ENCODE measurements at regions not wholly inside any gene's neighbourhood (a gene's known extent, or its start where the extent isn't known, plus 50 kb on each side); places are given as distances from the start of the nearest gene placed in this dataset.

DNA sequence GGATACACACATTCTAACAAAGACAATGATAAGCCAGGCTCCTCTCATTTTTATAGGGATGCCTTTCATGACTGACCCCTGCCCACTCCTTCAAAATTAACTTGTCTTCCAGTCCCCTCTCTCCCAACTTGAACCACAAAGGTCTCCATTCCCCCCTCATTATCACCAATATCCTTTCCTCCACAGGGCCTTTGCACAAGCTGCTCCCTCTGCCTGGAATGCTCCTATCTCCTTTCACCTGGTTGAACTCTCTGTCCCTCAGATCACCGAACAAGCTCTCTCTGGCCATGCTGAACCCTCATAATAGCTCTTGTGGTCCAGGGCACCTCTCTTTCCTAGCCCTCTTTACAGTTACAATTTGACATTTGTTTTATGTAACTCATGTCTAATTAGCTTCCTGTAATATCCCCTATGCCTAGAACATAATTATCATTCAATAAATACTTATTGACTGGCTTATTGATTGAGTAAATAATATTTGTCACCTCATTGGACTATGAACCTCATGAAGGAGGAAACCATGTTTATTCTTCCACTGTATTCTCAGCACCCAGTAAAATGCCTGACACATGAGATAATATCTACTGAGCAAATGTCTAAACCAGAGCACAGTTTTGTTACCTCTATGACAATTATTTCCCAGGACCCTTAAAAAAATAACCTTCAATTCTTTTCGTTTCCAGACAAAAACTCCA is 266.3 kb upstream of the RASGEF1B start:
- no peak overlapping the region for H4K91ac ChIP-seq (replicated peaks; ENCODE audit: insufficient read length, low read length)
- no peak overlapping the region for H3K9ac ChIP-seq (replicated peaks in 1 of 4; ENCODE audit: extremely low read depth in 1 of 4, low read depth in 3 of 4, low read length in 3 of 4)
- no peak overlapping the region for H2BK5ac ChIP-seq (ENCODE audit: low read depth, low read length)
- 91% methylated on average over 2 of the region's 2 CpGs; no CpG with 5 or more reads in 1 of the 2 experiments for WGBS, 2 experiments (ENCODE audit: extremely low coverage in 1 of 2, insufficient coverage in 1 of 2, insufficient read length in 1 of 2, insufficient replicate concordance in 2 of 2, low coverage in 1 of 2, low lambda C conversion rate in 2 of 2, missing lambda C conversion rate in 1 of 2)
- H3K4me1 ChIP-seq (replicated peaks in 1 of 4; ENCODE audit: control insufficient read depth in 3 of 4, insufficient read depth in 4 of 4, low read length in 3 of 4) = no peaks in the 10 kb centered on the region
- H3K4ac ChIP-seq (replicated peaks; ENCODE audit: insufficient read length, low read depth, low read length) = no peak overlapping the region
- no peaks in the 10 kb centered on the region for H3K79me2 ChIP-seq (ENCODE audit: control insufficient read depth in 1 of 2, insufficient read depth in 2 of 2, low read length in 2 of 2)
- no peak overlapping the region for H3K27ac ChIP-seq (ENCODE audit: low read depth, low read length)
- ChIA-PET CTCF (ENCODE audit: partially characterized antibody) (interaction anchor here (0.9 to 2.6 kb wide), 3 partner anchors 20 to 267 kb away, joined by 3 to 7 read pairs (median 3); partner anchors contain the start of gene RASGEF1B), POLR2A (ENCODE audit: partially characterized antibody) (no interaction called here)
- no peak overlapping the region for H3K4me2 ChIP-seq (ENCODE audit: insufficient read depth in 1 of 2, low read depth in 2 of 2, low read length in 2 of 2)
- no peak overlapping the region for H2AFZ ChIP-seq (ENCODE audit: low read length)
- H3K23ac ChIP-seq (ENCODE audit: insufficient read length) = no peak overlapping the region
- no peak overlapping the region for H2AK5ac ChIP-seq (ENCODE audit: low read depth, low read length)
- H3K4me3 ChIP-seq (ENCODE audit: extremely low read depth in 1 of 4, insufficient read depth in 2 of 4, low read depth in 3 of 4, low read length in 4 of 4) = no peak overlapping the region
- no peak for DNase-seq (ENCODE audit: low read depth in 1 of 2, low spot score in 2 of 2)
- no peaks in the 10 kb centered on the region for H4K20me1 ChIP-seq (replicated peaks in 1 of 2; ENCODE audit: control insufficient read depth in 1 of 2, insufficient read depth in 2 of 2, low read length in 2 of 2)
- H2BK12ac ChIP-seq (ENCODE audit: low read depth, low read length) = no peak overlapping the region
- FAIRE-seq = no peak
- H3K14ac ChIP-seq (ENCODE audit: insufficient read length) = no peak overlapping the region
- TF ChIP-seq SP4 (IDR thresholded peaks at IDR 0.05; ENCODE audit: low read length) = no peak
- H2BK20ac ChIP-seq (ENCODE audit: low read length) = no peak overlapping the region
- no peak overlapping the region for H3K18ac ChIP-seq (ENCODE audit: extremely low read depth, low read length)
- no peaks in the 10 kb centered on the region for H3K79me1 ChIP-seq (ENCODE audit: low read depth, low read length)
- no peak overlapping the region for H4K8ac ChIP-seq (ENCODE audit: extremely low read depth, insufficient read depth, low read length)
- no peak overlapping the region for H3K56ac ChIP-seq (replicated peaks; ENCODE audit: insufficient read length, low read depth, low read length)
- H2BK120ac ChIP-seq (replicated peaks; ENCODE audit: low read depth, low read length) = no peak overlapping the region
- no peaks in the 10 kb centered on the region for H3K36me3 ChIP-seq (ENCODE audit: control insufficient read depth in 2 of 4, insufficient read depth in 4 of 4, low read length in 3 of 4)
- no peak overlapping the region for H4K5ac ChIP-seq (ENCODE audit: insufficient read length, low read depth, low read length)
- H3K9me3 ChIP-seq (ENCODE audit: insufficient read depth in 2 of 2, low read depth in 1 of 2, low read length in 1 of 2) = no peaks in the 10 kb centered on the region
- H3K27me3 ChIP-seq (replicated peaks in 1 of 4; ENCODE audit: control insufficient read depth in 3 of 4, extremely low read depth in 1 of 4, insufficient read depth in 3 of 4, low read length in 3 of 4) = no peaks in the 10 kb centered on the region
- H3K23me2 ChIP-seq (ENCODE audit: low read depth, low read length) = no peaks in the 10 kb centered on the region; the same call in 1 of the 2 replicates
- H2BK15ac ChIP-seq (ENCODE audit: low read length) = no peak overlapping the region

Data from H1 (cell line).